ENCODE measurements at regions not wholly inside any gene's neighbourhood (a gene's known extent, or its start where the extent isn't known, plus 50 kb on each side); places are given as distances from the start of the nearest gene placed in this dataset.

- no peak for TF ChIP-seq CTCF (conservative IDR thresholded peaks at IDR 0.05)
- no peak for TF ChIP-seq EZH2 (IDR thresholded peaks at IDR 0.05; ENCODE audit: low read depth)
These were observed 64.6 kb downstream of the CCNE1 start for GRCh38 chr19:29876414-29876813.

All from PC-9 (cell line).